T-helper 17 cell (primary cell): ENCODE measurements at regions not wholly inside any gene's neighbourhood (a gene's known extent, or its start where the extent isn't known, plus 50 kb on each side); places are given as distances from the start of the nearest gene placed in this dataset.

Experiments
- ATAC-seq: fragments of 150-1000 bp; cut with Tn5 transposase; 2 replicates; pipeline ENCODE4 v1.10.0; 2021; ENCODE audit warnings: mild to moderate bottlenecking, moderate library complexity
- DNase-seq, 3 donors: peaks; one replicate each; pipeline versions ENCODE4 v3.0.0 to v3.0.0-alpha.2; 2020 to 2021
- H3K9me3 ChIP-seq: one replicate; pipeline ENCODE4 v1.7.0; 2013; ENCODE audit warnings: low read length, mild to moderate bottlenecking; ENCODE audit not compliant: control insufficient read depth, poor library complexity, severe bottlenecking
- H3K27ac Mint-ChIP-seq: one replicate; pipeline ENCODE4 v1.8.0; 2022; ENCODE audit warnings: mild to moderate bottlenecking, moderate library complexity, mixed read lengths
- H3K27me3 Mint-ChIP-seq: one replicate; pipeline ENCODE4 v1.8.0; 2022; ENCODE audit warnings: mixed read lengths
- H3K36me3 Mint-ChIP-seq: one replicate; pipeline ENCODE4 v1.8.0; 2022; ENCODE audit warnings: low read depth, mixed read lengths
- H3K4me1 Mint-ChIP-seq: one replicate; pipeline ENCODE4 v1.8.0; 2022; ENCODE audit warnings: mild to moderate bottlenecking, mixed read lengths
- H3K4me3 Mint-ChIP-seq: one replicate; pipeline ENCODE4 v1.8.0; 2022; ENCODE audit warnings: mild to moderate bottlenecking, moderate library complexity, mixed read lengths

DNA sequence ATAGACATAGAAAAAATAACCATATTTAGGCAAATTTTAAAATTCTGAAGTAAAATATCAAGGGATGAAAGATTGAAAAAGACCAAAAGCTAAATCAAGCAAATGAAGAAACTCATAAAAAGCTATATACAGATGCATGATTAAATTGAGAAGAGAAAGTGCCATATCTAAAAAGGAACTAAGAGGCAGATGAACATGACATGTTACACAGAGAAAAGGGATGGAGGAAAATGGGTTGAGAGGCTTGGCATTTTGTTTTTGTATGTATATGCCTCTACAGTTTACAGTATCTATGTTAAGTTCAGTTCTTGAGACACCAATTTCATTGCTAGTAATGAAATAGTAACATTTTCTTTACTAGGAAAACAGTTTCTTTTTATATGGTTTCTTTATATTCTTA lies 1507.4 kb upstream of the SPRY2 start:
- no peak overlapping the region for H3K4me3 Mint-ChIP-seq
- H3K4me1 Mint-ChIP-seq: no peaks in the 10 kb centered on the region
- no peak overlapping the region for H3K27ac Mint-ChIP-seq
- DNase-seq (no peak), ATAC-seq (no peak)
- no peaks in the 10 kb centered on the region for H3K27me3 Mint-ChIP-seq
- H3K36me3 Mint-ChIP-seq: no peaks in the 10 kb centered on the region
- H3K9me3 ChIP-seq: no peaks in the 10 kb centered on the region

- DNase-seq: no peak
- no peak overlapping the region for H3K27ac Mint-ChIP-seq
- no peaks in the 10 kb centered on the region for H3K36me3 Mint-ChIP-seq
- no peaks in the 10 kb centered on the region for H3K27me3 Mint-ChIP-seq
- no peak for ATAC-seq
- H3K4me1 Mint-ChIP-seq: no peaks in the 10 kb centered on the region
- no peaks in the 10 kb centered on the region for H3K9me3 ChIP-seq
- no peak overlapping the region for H3K4me3 Mint-ChIP-seq
Measured at GRCh38 chr13:81846771-81847170, 1505.8 kb upstream of the SPRY2 start.

GRCh38 chr13:81821259-81821658 lies 1480.3 kb upstream of the SPRY2 start:
- DNase-seq: no peak
- Mint-ChIP-seq H3K27ac (no peak overlapping the region), H3K4me3 (no peak overlapping the region)

GRCh38 chr13:81800433-81800832 lies 1459.5 kb upstream of the SPRY2 start:
- Mint-ChIP-seq H3K27ac (no peak overlapping the region), H3K27me3 (no peaks in the 10 kb centered on the region), H3K36me3 (no peaks in the 10 kb centered on the region), H3K4me1 (no peaks in the 10 kb centered on the region), H3K4me3 (no peak overlapping the region)
- DNase-seq (no peak), ATAC-seq (no peak)
- H3K9me3 ChIP-seq: no peaks in the 10 kb centered on the region

More at GRCh38 chr13:81821259-81821658, 1480.3 kb upstream of the SPRY2 start:
- no peaks in the 10 kb centered on the region for H3K9me3 ChIP-seq
- H3K27me3 Mint-ChIP-seq: no peaks in the 10 kb centered on the region
- no peak for ATAC-seq
- no peaks in the 10 kb centered on the region for H3K36me3 Mint-ChIP-seq
- no peaks in the 10 kb centered on the region for H3K4me1 Mint-ChIP-seq

DNA sequence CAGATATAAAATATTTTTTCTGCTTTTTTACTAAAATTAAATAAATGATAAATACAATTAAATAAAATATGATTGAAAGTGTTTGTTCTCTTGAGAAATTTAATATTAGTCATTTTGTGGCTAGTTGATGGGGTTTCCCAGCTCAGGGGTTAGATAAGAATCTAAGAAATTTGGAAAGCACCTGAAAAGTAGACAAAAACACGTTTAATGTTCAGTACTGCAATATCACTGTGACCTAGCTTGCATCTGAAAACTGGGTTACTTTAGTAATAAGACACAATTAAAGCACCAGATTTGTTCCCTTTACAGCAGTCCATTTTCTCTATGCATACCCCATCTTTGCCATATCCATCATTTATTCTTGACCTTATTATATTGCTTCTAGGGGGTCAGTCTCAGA lies 1454.8 kb upstream of the SPRY2 start:
- Mint-ChIP-seq H3K36me3 (no peaks in the 10 kb centered on the region), H3K4me1 (no peaks in the 10 kb centered on the region), H3K27ac (no peak overlapping the region), H3K4me3 (no peak overlapping the region), H3K27me3 (no peaks in the 10 kb centered on the region)
- H3K9me3 ChIP-seq: no peaks in the 10 kb centered on the region
- DNase-seq: no peak
- no peak for ATAC-seq

DNA sequence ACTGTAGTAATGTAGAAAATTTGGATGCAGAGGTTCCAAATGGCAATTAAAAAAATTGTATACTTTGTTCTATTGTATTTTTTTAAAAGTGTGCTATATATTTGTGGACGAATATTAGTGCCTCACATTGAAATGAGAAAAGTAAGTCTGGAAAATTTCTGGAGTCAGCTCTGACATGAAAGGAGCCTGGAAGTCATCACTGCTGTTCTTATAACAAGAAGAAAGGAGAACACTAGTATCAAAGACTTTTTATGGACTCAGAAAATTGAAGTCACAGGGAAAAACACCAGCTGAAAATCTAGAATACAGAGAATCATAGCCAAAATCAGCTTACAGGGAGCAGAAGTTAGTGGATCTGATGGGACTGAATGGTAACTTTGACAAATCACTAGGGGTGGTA lies 1450.7 kb upstream of the SPRY2 start:
- H3K36me3 Mint-ChIP-seq: no peaks in the 10 kb centered on the region
- no peaks in the 10 kb centered on the region for H3K9me3 ChIP-seq
- H3K27ac Mint-ChIP-seq: no peak overlapping the region
- H3K27me3 Mint-ChIP-seq: no peaks in the 10 kb centered on the region
- DNase-seq (no peak), ATAC-seq (no peak)
- H3K4me3 Mint-ChIP-seq: no peak overlapping the region
- H3K4me1 Mint-ChIP-seq: no peaks in the 10 kb centered on the region

- peaks cover 2% of the 10 kb centered on the region for H3K9me3 ChIP-seq
- no peaks in the 10 kb centered on the region for H3K4me1 Mint-ChIP-seq
- no peaks in the 10 kb centered on the region for H3K36me3 Mint-ChIP-seq
- H3K27ac Mint-ChIP-seq: no peak overlapping the region
- H3K27me3 Mint-ChIP-seq: no peaks in the 10 kb centered on the region
- ATAC-seq: no peak
- H3K4me3 Mint-ChIP-seq: no peak overlapping the region
- DNase-seq: no peak
Measured at GRCh38 chr13:81781471-81781870, 1440.5 kb upstream of the SPRY2 start.

DNA sequence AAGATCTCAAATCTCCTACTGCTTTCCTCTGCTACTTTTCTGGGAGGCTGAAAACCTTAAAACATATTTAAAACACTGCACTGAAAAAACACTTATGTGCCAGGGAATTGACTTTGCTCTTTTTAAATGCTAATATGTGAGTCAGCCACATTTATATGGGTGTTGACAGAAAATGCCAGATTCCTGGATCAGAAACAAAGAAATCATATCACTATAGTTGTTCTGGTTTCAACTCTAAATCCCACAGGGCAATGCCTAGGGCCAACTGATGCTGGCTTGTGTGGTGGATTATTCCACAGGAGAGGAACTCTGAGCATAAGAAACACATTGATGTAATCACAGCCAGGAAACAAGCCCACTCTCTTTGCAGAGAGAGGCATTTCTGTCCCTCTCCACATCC lies 1439.0 kb upstream of the SPRY2 start:
- Mint-ChIP-seq H3K4me3 (no peak overlapping the region), H3K4me1 (no peaks in the 10 kb centered on the region), H3K36me3 (no peaks in the 10 kb centered on the region), H3K27me3 (no peaks in the 10 kb centered on the region), H3K27ac (no peak overlapping the region)
- DNase-seq (no peak), ATAC-seq (no peak)
- peaks cover 2% of the 10 kb centered on the region for H3K9me3 ChIP-seq

DNA sequence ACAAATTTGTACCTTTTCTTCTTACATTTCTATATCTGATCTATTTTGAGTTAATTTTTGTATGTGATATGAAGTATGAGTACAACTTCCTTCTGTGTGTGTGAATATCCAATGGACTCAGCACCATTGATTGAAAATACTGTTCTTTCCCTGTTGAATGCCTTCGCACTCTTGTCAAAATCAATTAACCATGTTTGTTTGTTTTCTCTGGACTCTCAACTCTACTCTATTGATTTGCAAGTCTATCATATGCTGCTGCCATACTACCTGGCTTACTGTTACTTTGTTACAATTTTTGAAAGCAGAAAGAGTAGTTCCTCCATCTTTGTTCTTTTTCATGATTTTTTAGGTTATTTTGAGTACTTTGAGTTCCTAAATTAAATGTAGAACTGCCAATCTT lies 1437.4 kb upstream of the SPRY2 start:
- Mint-ChIP-seq H3K4me1 (no peaks in the 10 kb centered on the region), H3K4me3 (no peak overlapping the region), H3K27me3 (no peaks in the 10 kb centered on the region), H3K27ac (no peak overlapping the region), H3K36me3 (no peaks in the 10 kb centered on the region)
- no peak for ATAC-seq
- H3K9me3 ChIP-seq: peaks cover 2% of the 10 kb centered on the region
- no peak for DNase-seq

DNA sequence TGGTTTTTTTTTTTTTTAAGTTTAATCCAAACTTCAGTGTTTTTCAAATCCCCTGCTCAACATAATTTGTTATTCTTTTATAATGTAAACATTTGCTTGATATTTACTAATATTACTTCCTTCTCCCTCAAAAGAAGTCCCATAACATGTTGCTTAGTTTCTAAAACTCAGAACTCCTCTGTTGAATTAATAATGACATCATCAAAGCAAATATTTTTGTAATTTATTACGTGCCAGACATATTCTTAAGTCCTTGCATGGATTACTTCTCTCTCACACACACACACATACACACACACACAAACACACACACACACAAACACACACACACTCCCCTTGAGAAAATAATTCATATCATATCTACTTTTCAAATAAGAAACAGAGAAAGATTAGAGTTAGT lies 1432.3 kb upstream of the SPRY2 start:
- no peak for ATAC-seq
- Mint-ChIP-seq H3K4me3 (no peak overlapping the region), H3K36me3 (no peaks in the 10 kb centered on the region), H3K27ac (no peak overlapping the region), H3K27me3 (no peaks in the 10 kb centered on the region), H3K4me1 (no peaks in the 10 kb centered on the region)
- no peak for DNase-seq
- H3K9me3 ChIP-seq: peaks cover 2% of the 10 kb centered on the region

- no peak for DNase-seq
- Mint-ChIP-seq H3K36me3 (no peaks in the 10 kb centered on the region), H3K27ac (no peak overlapping the region), H3K4me1 (no peaks in the 10 kb centered on the region), H3K27me3 (no peaks in the 10 kb centered on the region), H3K4me3 (no peak overlapping the region)
- no peaks in the 10 kb centered on the region for H3K9me3 ChIP-seq
- no peak for ATAC-seq
Measured at GRCh38 chr13:81771951-81772350, 1431.0 kb upstream of the SPRY2 start.

DNA sequence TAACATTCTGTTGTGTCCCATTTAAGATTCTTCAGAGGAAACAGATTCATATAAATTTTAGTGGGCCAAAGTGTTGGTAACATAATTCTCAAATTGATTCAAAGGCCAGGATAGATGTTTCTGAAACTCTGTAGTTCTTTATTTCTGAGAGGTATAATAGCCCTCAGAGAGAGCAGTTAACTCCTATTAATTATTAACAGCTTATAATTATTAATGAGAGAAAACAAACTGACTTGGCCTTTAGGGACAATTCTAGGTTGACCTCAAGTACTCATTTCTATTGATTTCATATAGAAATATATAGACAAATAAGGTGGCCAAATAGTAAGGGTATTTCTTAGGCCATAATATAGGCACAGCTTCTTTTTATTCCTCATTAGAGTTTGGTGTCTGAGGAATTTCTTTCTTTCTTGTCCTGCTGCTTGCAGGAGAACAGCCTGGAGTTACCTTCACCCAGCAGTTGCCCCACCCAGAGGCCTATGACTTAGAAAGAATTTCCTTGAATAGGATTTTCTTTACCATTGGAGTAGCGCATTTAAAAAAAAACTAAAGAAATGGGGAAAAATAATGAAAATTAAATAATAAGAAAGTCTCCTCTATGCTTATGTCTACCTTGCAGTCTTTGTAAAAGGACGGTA lies 1430.1 kb upstream of the SPRY2 start:
- ATAC-seq: no peak
- no peaks in the 10 kb centered on the region for H3K4me1 Mint-ChIP-seq
- no peaks in the 10 kb centered on the region for H3K27me3 Mint-ChIP-seq
- no peak overlapping the region for H3K27ac Mint-ChIP-seq
- no peaks in the 10 kb centered on the region for H3K9me3 ChIP-seq
- H3K4me3 Mint-ChIP-seq: no peak overlapping the region
- no peaks in the 10 kb centered on the region for H3K36me3 Mint-ChIP-seq
- DNase-seq: no peak

- Mint-ChIP-seq H3K4me3 (no peak overlapping the region), H3K36me3 (no peaks in the 10 kb centered on the region), H3K4me1 (no peaks in the 10 kb centered on the region), H3K27me3 (no peaks in the 10 kb centered on the region), H3K27ac (no peak overlapping the region)
- no peaks in the 10 kb centered on the region for H3K9me3 ChIP-seq
- ATAC-seq: no peak
- DNase-seq: no peak
Measured at GRCh38 chr13:81762449-81762848, 1421.5 kb upstream of the SPRY2 start.

DNA sequence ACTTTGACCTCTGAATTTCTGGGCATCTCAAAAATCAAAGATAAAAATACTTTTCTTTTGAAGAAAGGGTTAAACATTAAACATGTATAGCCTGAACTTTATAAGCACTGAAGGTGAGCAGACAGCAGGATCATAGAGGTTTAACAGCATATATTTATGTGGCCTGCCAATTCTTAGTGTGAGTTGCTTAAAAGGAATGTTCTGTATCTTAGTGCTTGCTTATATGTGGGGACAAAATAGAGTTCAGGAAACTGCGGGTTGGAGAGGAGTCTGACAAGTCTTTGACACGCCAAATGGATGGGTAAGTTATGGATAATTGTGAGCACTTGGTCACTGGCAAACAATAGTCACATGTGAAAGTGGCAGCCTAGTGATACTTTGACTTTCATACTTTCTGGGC lies 1419.4 kb upstream of the SPRY2 start:
- no peaks in the 10 kb centered on the region for H3K9me3 ChIP-seq
- no peak for ATAC-seq
- Mint-ChIP-seq H3K27me3 (no peaks in the 10 kb centered on the region), H3K4me3 (no peak overlapping the region), H3K36me3 (no peaks in the 10 kb centered on the region), H3K27ac (no peak overlapping the region), H3K4me1 (no peaks in the 10 kb centered on the region)
- DNase-seq: no peak
